ENCODE measurements at regions not wholly inside any gene's neighbourhood (a gene's known extent, or its start where the extent isn't known, plus 50 kb on each side); places are given as distances from the start of the nearest gene placed in this dataset.
"Not testable (repeated sequence)": the region's sequence is repeated elsewhere in the genome, so short reads cannot be mapped to it uniquely, and the experiment has no call there.

DNA sequence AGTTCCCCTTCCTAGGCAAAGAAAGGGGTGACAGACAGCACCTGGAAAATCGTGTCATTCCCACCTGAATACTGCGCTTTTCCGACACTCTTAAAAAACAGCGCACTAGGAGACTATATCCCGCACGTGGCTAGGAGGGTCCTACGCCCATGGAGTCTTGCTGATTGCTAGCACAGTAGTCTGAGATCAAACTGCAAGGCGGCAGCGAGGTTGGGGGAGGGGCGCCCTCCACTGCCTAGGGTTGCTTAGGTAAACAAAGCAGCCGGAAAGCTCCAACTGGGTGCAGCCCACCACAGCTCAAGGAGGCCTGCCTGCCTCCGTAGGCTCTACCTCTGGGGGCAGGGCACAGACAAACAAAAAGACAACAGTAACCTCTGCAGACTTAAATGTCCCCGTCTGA, 367.5 kb downstream of the PRR16 start:
- not testable (repeated sequence) for TF ChIP-seq RFX5 (IDR thresholded peaks at IDR 0.05; ENCODE audit: low read depth, low read length); GABPA (IDR thresholded peaks at IDR 0.05; ENCODE audit: low read depth, low read length); GABPA (CRISPR knock-in tag; IDR thresholded peaks at IDR 0.05; ENCODE audit: low read depth); ZNF691 (CRISPR knock-in tag; IDR thresholded peaks at IDR 0.05; ENCODE audit: borderline replicate concordance, low read depth); ELF1 (CRISPR knock-in tag; IDR thresholded peaks at IDR 0.05); CREB1 (IDR thresholded peaks at IDR 0.05); CREB1 (CRISPR knock-in tag; IDR thresholded peaks at IDR 0.05); RNF2 (conservative IDR thresholded peaks at IDR 0.05; ENCODE audit: low read depth); RBM39 (IDR thresholded peaks at IDR 0.05; ENCODE audit: low read depth, low read length, poor library complexity, severe bottlenecking); ZNF24 (IDR thresholded peaks at IDR 0.05)
